ENCODE measurements at regions not wholly inside any gene's neighbourhood (a gene's known extent, or its start where the extent isn't known, plus 50 kb on each side); places are given as distances from the start of the nearest gene placed in this dataset.

DNA sequence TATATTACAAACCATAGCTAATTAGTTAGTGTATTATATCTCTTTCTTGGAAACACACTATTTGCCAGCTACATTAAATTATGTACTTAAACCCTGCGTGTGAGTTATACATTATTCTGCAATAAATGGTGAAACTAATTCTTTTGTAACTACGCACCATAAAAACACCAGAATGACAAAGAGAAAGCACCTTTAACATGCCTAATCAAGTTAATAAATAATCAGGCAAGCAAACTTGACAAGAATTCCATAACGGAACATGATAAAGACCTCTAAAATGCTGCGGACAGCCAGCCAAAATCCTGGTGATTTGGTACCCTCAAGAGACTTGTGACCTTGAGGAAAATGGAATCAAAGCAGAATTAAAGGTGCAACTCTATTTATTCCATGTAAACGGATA, 375.3 kb upstream of the KITLG start:
- intact Hi-C loops (cut with micrococcal nuclease), result no loop called here
- no peaks in the 10 kb centered on the region for H3K27me3 Mint-ChIP-seq (ENCODE audit: low read depth)
- DNase-seq, result no peak
- no peak overlapping the region for H3K4me3 Mint-ChIP-seq
- no peaks in the 10 kb centered on the region for H3K36me3 Mint-ChIP-seq (ENCODE audit: low read depth)
- H3K4me1 Mint-ChIP-seq (ENCODE audit: low read depth), result no peaks in the 10 kb centered on the region
- CTCF ChIA-PET, result no interaction called here
- H3K27ac Mint-ChIP-seq, result no peak overlapping the region
- no peaks in the 10 kb centered on the region for H3K9me3 Mint-ChIP-seq

DNA sequence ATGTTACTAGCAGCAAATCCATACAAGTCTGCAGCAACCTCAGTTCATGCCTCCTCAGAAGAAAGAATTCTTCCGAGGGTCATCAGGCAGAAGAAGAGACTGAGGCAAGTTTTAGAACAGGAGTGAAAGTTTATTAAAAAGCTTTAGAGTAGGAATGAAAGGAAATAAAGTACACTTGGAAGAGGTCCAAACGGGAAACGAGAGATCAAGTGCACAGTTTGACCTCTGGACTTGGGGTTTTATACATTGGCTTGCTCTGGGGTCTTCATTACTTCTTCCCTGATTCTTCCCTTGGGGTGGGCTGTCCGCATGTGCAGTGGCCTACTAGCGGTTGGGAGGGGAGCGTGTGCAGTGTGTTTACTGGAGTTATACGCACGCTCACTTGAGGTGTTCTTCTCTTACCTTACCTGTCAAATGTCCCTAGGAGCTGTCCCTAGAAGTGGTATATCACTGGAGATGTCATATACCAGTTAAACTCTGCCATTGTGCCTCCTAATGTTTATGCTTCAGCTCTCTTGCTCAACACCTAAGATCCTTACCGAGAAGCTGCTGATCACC, 372.8 kb upstream of the KITLG start:
- Mint-ChIP-seq H3K4me1 (ENCODE audit: low read depth) (no peaks in the 10 kb centered on the region), H3K27me3 (ENCODE audit: low read depth) (no peaks in the 10 kb centered on the region), H3K36me3 (ENCODE audit: low read depth) (no peaks in the 10 kb centered on the region), H3K4me3 (no peak overlapping the region), H3K27ac (no peak overlapping the region), H3K9me3 (no peaks in the 10 kb centered on the region)
- CTCF ChIA-PET, result no interaction called here
- intact Hi-C loops (cut with micrococcal nuclease), result no loop called here
- no peak for DNase-seq

DNA sequence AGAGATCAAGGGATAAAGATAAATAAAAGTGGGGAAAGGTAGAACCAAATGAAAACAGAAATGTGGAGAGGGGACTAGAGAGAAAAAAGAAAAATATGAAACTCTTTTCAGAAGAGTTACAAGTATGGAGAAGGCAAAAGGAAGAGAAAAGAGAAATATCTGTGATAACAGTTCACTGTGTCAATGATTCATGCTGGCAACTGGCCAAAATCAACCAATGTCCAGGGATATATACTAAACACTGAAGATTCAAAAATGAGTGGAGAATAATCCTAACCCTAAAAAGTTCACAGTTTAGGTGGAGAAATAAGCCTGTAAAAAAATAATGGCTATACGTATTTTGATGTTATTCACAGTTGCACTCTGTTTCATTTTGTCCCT, 372.3 kb upstream of the KITLG start:
- Mint-ChIP-seq H3K27ac (no peak overlapping the region), H3K36me3 (ENCODE audit: low read depth) (no peaks in the 10 kb centered on the region), H3K27me3 (ENCODE audit: low read depth) (peaks cover 4% of the 10 kb centered on the region), H3K9me3 (no peaks in the 10 kb centered on the region), H3K4me1 (ENCODE audit: low read depth) (no peaks in the 10 kb centered on the region), H3K4me3 (no peak overlapping the region)
- intact Hi-C loops (cut with micrococcal nuclease), result no loop called here
- CTCF ChIA-PET, result no interaction called here
- no peak for DNase-seq

DNA sequence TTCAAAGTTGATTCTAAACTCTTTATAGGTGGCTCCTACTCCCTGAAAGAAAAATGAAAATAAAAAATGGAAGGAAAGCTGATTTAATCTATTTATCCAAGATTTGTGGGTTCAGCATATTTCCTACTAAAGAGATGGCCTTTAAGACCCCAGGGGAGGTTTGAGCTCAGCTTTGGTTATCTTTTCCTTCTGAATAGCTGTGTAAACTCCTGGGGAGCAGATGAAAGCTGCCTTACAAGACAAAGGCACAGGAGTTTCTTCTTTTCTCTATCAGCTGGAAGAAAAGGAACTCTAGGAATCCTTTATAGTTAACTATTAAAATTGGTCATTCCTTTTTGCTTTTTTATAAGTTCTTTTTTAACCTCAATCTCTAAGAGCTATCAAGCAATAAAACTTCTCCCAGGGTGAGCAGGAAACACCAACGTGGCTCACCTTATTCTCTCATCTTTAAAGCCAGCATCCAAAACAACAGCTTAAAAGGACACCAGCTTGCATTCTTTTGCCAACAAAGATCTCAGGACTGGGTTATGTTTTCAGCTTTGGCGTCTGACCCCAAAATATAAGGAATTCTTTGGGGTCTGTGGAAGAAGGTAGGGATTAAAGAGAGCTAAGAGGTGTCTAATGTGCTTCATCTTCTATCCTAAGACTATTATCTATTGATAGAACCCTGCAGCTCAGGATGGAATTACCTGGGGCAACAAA, 371.7 kb upstream of the KITLG start:
- CTCF ChIA-PET, result no interaction called here
- Mint-ChIP-seq H3K36me3 (ENCODE audit: low read depth) (no peaks in the 10 kb centered on the region), H3K9me3 (no peaks in the 10 kb centered on the region), H3K27me3 (ENCODE audit: low read depth) (peaks cover 7% of the 10 kb centered on the region), H3K27ac (no peak overlapping the region), H3K4me3 (no peak overlapping the region), H3K4me1 (ENCODE audit: low read depth) (no peaks in the 10 kb centered on the region)
- DNase-seq, result no peak
- intact Hi-C loops (cut with micrococcal nuclease), result no loop called here

DNA sequence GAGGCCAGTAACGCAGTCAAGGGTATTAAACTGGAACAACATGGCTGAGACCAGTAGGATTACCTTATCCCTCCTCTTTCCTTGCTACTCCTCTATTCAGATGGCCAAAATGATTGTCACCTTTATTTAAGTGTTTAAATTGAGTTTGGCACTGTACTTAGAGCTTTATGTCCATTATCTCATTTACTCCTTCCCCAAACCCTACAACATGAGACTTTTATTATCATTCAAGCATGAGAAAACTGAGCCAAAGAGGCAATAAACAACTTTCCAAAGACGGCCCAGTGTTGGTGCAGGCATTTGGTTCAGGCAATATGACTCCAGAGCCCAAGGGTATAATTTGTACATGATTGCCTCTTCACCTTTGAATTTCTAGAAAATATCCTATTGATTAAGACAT, 370.9 kb upstream of the KITLG start:
- Mint-ChIP-seq H3K27ac (no peak overlapping the region), H3K4me1 (ENCODE audit: low read depth) (no peaks in the 10 kb centered on the region), H3K9me3 (no peaks in the 10 kb centered on the region), H3K27me3 (ENCODE audit: low read depth) (peaks cover 9% of the 10 kb centered on the region), H3K36me3 (ENCODE audit: low read depth) (no peaks in the 10 kb centered on the region), H3K4me3 (no peak overlapping the region)
- intact Hi-C loops (cut with micrococcal nuclease), result no loop called here
- CTCF ChIA-PET, result no interaction called here
- DNase-seq, result no peak

DNA sequence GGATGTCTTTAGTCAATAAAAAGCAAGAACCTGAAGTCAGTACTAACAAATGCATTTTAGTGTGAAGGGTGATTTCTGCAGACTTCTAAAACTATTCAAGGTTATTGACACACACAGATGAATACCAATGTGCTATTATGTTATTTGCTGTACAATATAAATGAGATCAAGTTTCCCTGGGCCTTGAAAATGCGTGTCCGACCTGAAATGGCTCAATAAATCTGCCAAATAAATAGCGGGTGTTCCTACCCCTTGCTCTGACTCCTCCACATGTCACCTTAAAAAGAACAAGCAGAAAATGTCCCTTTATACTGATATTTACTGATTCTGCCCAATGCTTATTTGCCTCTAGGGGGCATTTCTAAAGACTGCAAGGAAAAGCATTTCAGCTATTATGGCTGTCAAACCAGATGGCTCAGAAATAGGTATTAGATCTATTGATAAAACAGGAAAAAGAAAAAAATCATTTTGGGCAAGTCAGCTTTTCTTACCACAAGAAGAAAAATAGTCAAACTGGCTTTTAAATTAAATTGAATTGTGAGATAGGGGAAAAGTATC, 367.3 kb upstream of the KITLG start:
- Mint-ChIP-seq H3K4me3 (no peak overlapping the region), H3K9me3 (no peaks in the 10 kb centered on the region), H3K27ac (no peak overlapping the region), H3K36me3 (ENCODE audit: low read depth) (no peaks in the 10 kb centered on the region), H3K4me1 (ENCODE audit: low read depth) (no peaks in the 10 kb centered on the region), H3K27me3 (ENCODE audit: low read depth) (peaks cover 10% of the 10 kb centered on the region)
- no peak for DNase-seq
- CTCF ChIA-PET, result no interaction called here
- intact Hi-C loops (cut with micrococcal nuclease), result no loop called here

DNA sequence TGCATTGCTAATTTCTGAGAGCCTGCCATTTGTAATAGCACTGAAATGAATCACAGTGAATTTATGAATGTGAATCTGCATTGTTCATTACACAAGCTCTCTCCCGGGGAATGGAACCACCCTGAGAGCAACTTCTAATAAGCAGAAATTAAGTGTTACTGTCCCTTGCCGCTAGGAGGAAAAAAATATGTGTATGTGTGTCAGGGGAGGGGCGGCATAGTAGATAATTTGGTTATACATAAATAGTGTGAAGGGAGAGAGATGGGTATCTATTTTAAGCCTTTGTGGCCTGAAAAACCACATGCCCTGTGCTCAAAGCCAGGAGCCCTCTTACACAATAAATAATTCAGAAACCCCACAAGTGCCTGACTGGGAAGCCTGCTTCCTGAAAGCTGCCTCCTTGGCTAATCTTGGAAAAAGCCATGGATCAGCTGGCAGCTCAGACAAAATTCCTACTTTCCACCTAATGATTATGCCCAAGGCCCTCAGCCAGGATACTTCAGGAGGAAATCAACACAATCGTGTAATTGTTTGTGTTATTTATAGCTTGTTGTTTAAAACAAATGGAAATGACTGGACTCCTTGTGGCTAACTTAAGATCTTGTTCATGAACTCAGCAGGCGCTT, 366.2 kb upstream of the KITLG start:
- Mint-ChIP-seq H3K36me3 (ENCODE audit: low read depth) (no peaks in the 10 kb centered on the region), H3K4me1 (ENCODE audit: low read depth) (no peaks in the 10 kb centered on the region), H3K9me3 (no peaks in the 10 kb centered on the region), H3K4me3 (no peak overlapping the region), H3K27ac (no peak overlapping the region), H3K27me3 (ENCODE audit: low read depth) (peaks cover 10% of the 10 kb centered on the region)
- CTCF ChIA-PET, result no interaction called here
- intact Hi-C loops (cut with micrococcal nuclease), result no loop called here
- DNase-seq, result no peak

DNA sequence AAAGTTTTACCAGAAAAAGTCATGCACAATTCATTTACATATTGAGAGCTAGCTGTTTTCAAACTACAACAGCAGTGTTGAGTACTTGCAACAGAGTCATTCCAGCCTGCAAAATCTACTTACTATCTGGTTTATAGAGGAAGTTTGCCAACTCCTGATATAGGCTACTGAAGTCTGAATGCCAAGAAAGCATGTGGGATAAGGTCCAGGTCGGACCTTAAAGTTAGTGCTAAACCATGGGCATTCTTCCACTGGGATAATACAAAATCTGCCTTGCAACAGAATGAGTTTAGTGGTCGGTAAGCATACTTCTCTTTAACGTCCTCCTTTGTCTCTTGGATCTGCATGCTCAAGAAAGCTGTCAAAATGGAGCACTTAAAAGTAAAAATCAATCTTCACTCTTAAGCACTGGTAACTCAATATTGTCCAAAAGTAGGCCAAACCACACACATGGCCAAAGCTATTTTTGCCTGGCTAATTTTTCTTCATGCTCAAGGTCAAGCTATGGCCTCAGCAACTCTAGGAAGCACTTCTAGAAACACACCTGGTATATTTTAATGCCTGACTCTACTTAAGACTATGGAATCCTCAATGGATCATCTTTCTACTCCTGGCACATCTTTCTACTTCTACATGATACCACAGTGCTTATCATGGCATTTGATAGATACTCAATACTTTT, 364.9 kb upstream of the KITLG start:
- CTCF ChIA-PET, result no interaction called here
- Mint-ChIP-seq H3K27ac (no peak overlapping the region), H3K27me3 (ENCODE audit: low read depth) (peaks cover 10% of the 10 kb centered on the region), H3K4me3 (no peak overlapping the region), H3K9me3 (no peaks in the 10 kb centered on the region), H3K36me3 (ENCODE audit: low read depth) (no peaks in the 10 kb centered on the region), H3K4me1 (ENCODE audit: low read depth) (no peaks in the 10 kb centered on the region)
- intact Hi-C loops (cut with micrococcal nuclease), result no loop called here
- no peak for DNase-seq

DNA sequence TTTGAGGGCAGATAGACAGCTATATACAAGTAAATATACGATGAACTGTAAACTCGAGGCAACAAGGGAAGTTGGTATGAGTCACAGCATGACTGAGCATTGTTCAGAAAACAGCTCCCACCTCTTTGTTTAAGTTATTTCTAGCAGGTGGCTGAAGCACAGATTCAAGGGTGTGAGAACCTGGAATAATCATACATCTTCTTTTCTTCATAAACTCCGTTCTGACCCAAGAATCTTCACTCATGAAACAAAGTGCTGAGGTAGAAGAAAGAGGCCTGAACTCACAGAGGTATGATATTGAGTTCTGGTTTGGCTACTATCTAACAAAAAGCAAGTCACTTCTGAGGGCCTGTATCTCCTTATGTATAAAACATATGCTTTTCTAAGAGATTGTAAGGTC, 364.1 kb upstream of the KITLG start:
- CTCF ChIA-PET, result no interaction called here
- intact Hi-C loops (cut with micrococcal nuclease), result no loop called here
- DNase-seq, result no peak
- Mint-ChIP-seq H3K36me3 (ENCODE audit: low read depth) (no peaks in the 10 kb centered on the region), H3K4me1 (ENCODE audit: low read depth) (no peaks in the 10 kb centered on the region), H3K27ac (no peak overlapping the region), H3K27me3 (ENCODE audit: low read depth) (peaks cover 10% of the 10 kb centered on the region), H3K4me3 (no peak overlapping the region), H3K9me3 (no peaks in the 10 kb centered on the region)

DNA sequence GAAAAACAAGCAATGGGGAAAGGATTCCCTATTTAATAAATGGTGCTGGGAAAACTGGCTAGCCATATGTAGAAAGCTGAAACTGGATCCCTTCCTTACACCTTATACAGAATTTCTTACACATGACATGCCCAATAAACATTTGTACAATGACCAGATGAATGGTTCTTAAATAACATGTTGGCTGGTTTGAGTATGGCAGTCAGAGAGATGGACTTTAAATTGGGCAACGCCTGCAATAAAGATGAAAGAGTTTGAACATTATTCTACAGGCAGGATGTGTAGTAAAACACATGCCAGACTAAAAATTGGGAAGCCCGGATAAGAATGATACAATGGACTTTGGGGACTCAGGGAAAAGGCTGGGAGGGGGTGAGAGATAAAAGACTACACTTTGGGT, 360.6 kb upstream of the KITLG start:
- peaks cover 2% of the 10 kb centered on the region for H3K27me3 Mint-ChIP-seq (ENCODE audit: low read depth)
- CTCF ChIA-PET, result no interaction called here
- H3K27ac Mint-ChIP-seq, result no peak overlapping the region
- intact Hi-C loops (cut with micrococcal nuclease), result no loop called here
- H3K36me3 Mint-ChIP-seq (ENCODE audit: low read depth), result no peaks in the 10 kb centered on the region
- H3K4me3 Mint-ChIP-seq, result no peak overlapping the region
- no peaks in the 10 kb centered on the region for H3K4me1 Mint-ChIP-seq (ENCODE audit: low read depth)
- no peak for DNase-seq
- no peaks in the 10 kb centered on the region for H3K9me3 Mint-ChIP-seq

DNA sequence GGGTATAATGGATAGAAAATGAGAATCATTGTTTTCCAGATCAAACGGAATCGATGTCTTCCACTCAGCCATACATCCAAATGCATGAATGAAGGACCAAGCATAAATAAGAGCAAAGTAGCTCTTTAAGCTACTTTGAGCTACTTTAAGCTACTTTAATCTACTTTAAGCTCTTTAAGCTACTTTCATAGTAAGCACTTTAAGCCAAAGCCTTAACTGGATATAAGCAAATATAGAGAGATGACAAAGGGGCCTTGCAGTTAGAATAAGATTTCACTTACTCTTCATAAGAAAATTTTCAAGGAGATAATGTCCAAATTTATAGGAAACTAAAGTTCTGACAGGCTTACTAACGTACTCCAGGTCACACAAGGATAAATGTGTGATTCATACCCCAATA, 355.6 kb upstream of the KITLG start:
- CTCF ChIA-PET, result no interaction called here
- Mint-ChIP-seq H3K4me1 (ENCODE audit: low read depth) (no peaks in the 10 kb centered on the region), H3K27ac (no peak overlapping the region), H3K27me3 (ENCODE audit: low read depth) (no peaks in the 10 kb centered on the region), H3K9me3 (no peaks in the 10 kb centered on the region), H3K4me3 (no peak overlapping the region), H3K36me3 (ENCODE audit: low read depth) (no peaks in the 10 kb centered on the region)
- DNase-seq, result no peak
- intact Hi-C loops (cut with micrococcal nuclease), result no loop called here

DNA sequence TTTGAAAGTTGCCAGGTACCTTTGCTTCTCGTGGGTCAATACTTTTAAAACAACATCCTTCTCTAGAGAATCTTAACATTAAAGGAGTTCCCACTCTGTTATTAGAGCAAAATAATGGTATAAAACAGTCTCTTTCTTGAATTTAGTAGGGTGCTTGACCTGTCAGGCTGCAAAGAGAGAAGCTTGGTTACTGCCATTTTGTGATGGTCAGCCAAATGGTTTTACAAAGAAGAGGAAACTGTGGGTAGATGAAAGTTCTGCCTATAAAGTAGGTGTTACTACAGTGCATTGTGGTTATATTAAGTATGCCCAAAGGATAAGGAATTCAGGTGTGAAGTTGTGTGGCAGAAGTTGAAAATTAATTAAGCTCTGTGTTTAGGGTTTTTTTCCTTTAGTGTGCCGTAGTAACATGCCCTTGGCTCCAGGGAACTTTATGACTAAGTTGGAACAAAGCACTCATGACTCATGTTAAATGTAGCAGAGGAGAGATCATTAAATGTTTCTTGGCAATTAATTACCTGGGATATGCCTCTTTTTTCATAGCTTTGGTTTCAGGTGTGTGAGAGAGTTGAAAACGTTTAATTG, 354.0 kb upstream of the KITLG start:
- CTCF ChIA-PET, result no interaction called here
- intact Hi-C loops (cut with micrococcal nuclease), result no loop called here
- no peak overlapping the region for H3K27ac Mint-ChIP-seq
- DNase-seq, result no peak
- H3K4me3 Mint-ChIP-seq, result no peak overlapping the region
- no peaks in the 10 kb centered on the region for H3K4me1 Mint-ChIP-seq (ENCODE audit: low read depth)
- no peaks in the 10 kb centered on the region for H3K36me3 Mint-ChIP-seq (ENCODE audit: low read depth)
- no peaks in the 10 kb centered on the region for H3K27me3 Mint-ChIP-seq (ENCODE audit: low read depth)
- no peaks in the 10 kb centered on the region for H3K9me3 Mint-ChIP-seq

All from activated naive CD4-positive, alpha-beta T cell treated with anti-CD3 and anti-CD28 coated beads for 36 hours (primary cell).